Transverse colon (tissue), 4 donors: ENCODE measurements at regions not wholly inside any gene's neighbourhood (a gene's known extent, or its start where the extent isn't known, plus 50 kb on each side); places are given as distances from the start of the nearest gene placed in this dataset.

Source experiments
- DNase-seq: peaks from one replicate; pipeline ENCODE4 v3.0.0-alpha.2; 2019
- H3K27ac ChIP-seq, 4 donors: fragments of 200-600 bp; sonication (generic); 2 replicates each; pipeline ENCODE4 v1.5.1; 2016 to 2018; ENCODE audit warnings: inconsistent platforms in 4 of 4
- H3K27me3 ChIP-seq: fragments of 200-600 bp; sonication (generic); 2 replicates; pipeline ENCODE4 v1.5.1; 2017; ENCODE audit warnings: inconsistent platforms
- H3K36me3 ChIP-seq, 4 donors: fragments of 200-600 bp; sonication (generic); 2 replicates each; pipeline ENCODE4 v1.5.1; 2017 to 2019; ENCODE audit warnings: inconsistent platforms in 4 of 4
- H3K4me1 ChIP-seq, 4 donors: fragments of 200-600 bp; sonication (generic); 2 replicates each; pipeline ENCODE4 v1.5.1; 2017 to 2020; ENCODE audit warnings: inconsistent platforms in 4 of 4
- H3K4me3 ChIP-seq, 4 donors: fragments of 200-600 bp; sonication (generic); 1 replicate in 1 of 4; 2 replicates in 3 of 4; pipeline versions ENCODE4 v1.5.1 to v1.6.1; 2017 to 2019; ENCODE audit warnings: inconsistent platforms in 4 of 4
- H3K9me3 ChIP-seq, 2 donors: fragments of 200-600 bp; sonication (generic); 2 replicates each; pipeline ENCODE4 v1.5.1; 2017 to 2019; ENCODE audit warnings: inconsistent platforms in 2 of 2
- CTCF ChIP-seq, 5 experiments: fragments of 200-600 bp in 3 of 5; fragments of 450-650 bp in 2 of 5; sonication (generic) in 3 of 5; IDR thresholded peaks; 1 replicate in 2 of 5; 2 replicates in 3 of 5; pipeline ENCODE4 v1.5.1; 2016 to 2017; ENCODE audit warnings: antibody characterized with exemption in 5 of 5, inconsistent platforms in 3 of 5, mild to moderate bottlenecking in 2 of 5, moderate library complexity in 1 of 5
- EP300 ChIP-seq: sonication (generic); formaldehyde crosslinking; IDR thresholded peaks from one replicate; pipeline ENCODE4 v1.6.1; 2017; ENCODE audit warnings: antibody characterized with exemption, low read depth
- POLR2A ChIP-seq: fragments of 450-650 bp; IDR thresholded peaks from one replicate; pipeline ENCODE4 v1.6.1; 2016; ENCODE audit warnings: antibody characterized with exemption, mild to moderate bottlenecking, moderate library complexity
- POLR2AphosphoS5 ChIP-seq, 3 donors: sonication (generic); formaldehyde crosslinking; IDR thresholded peaks; one replicate each; pipeline ENCODE4 v1.6.1; 2016; ENCODE audit warnings: antibody characterized with exemption in 3 of 3
- WGBS, 2 donors: methylation state at CpG; one replicate each; pipeline ENCODE4 v1.1.5; 2018; ENCODE audit warnings: low coverage in 1 of 2; 5-methylcytosine and 5-hydroxymethylcytosine counted together
- in situ Hi-C, 4 donors: fragments of 200-750 bp; cut with MboI; loops; one replicate each; pipeline versions ENCODE4 v1.15.0 to v1.15.1; 2017; ENCODE audit warnings: low sequenced_read_pairs in 3 of 4, low pct_ligation_motif_present in 1 of 4, low pct_unique_long_range_greater_than_20kb in 1 of 4
- intact Hi-C: fragments of 100-400 bp; cut with DNase I; formaldehyde crosslinking; loops from one replicate; pipeline ENCODE4 v1.15.1; 2023; ENCODE audit warnings: low total_unique reads

GRCh38 chr10:123521076-123521475 lies 145.1 kb upstream of the GPR26 start:
- in situ Hi-C loops = no loop called here
- H3K4me1 ChIP-seq = no peaks in the 10 kb centered on the region
- no peak overlapping the region for H3K27ac ChIP-seq
- no peak for DNase-seq
- no peaks in the 10 kb centered on the region for H3K27me3 ChIP-seq
- 94 to 97% methylated on average over 3 of the region's 3 CpGs for WGBS, 2 donors
- intact Hi-C loops = no loop called here
- H3K36me3 ChIP-seq = no peaks in the 10 kb centered on the region
- H3K4me3 ChIP-seq = no peak overlapping the region
- no peaks in the 10 kb centered on the region for H3K9me3 ChIP-seq
- no peak for TF ChIP-seq EP300
- TF ChIP-seq POLR2A = no peak

- Histone ChIP-seq H3K4me1 (no peaks in the 10 kb centered on the region), H3K9me3 (no peaks in the 10 kb centered on the region), H3K27me3 (no peaks in the 10 kb centered on the region), H3K4me3 (no peak overlapping the region), H3K27ac (no peak overlapping the region), H3K36me3 (no peaks in the 10 kb centered on the region)
- DNase-seq = no peak
- in situ Hi-C loops (no loop called here), intact Hi-C loops (no loop called here)
- TF ChIP-seq POLR2AphosphoS5 (IDR thresholded peaks at IDR 0.05) (no peak), POLR2A (no peak)
- 75% methylated on average over 6 of the region's 6 CpGs; no CpG with 5 or more reads in 1 of the 2 donors for WGBS, 2 donors
Measured at GRCh38 chr10:123521556-123521955, 144.6 kb upstream of the GPR26 start.

GRCh38 chr10:123522702-123523312 lies 143.3 kb upstream of the GPR26 start:
- intact Hi-C loops (no loop called here), in situ Hi-C loops (no loop called here)
- H3K27me3 ChIP-seq = no peaks in the 10 kb centered on the region

GRCh38 chr10:123523833-123524232 lies 142.3 kb upstream of the GPR26 start:
- in situ Hi-C loops = no loop called here
- Histone ChIP-seq H3K4me3 (no peak overlapping the region), H3K27ac (no peak overlapping the region), H3K4me1 (no peaks in the 10 kb centered on the region), H3K27me3 (no peaks in the 10 kb centered on the region), H3K9me3 (no peaks in the 10 kb centered on the region), H3K36me3 (no peaks in the 10 kb centered on the region)
- intact Hi-C loops = no loop called here
- no peak for DNase-seq
- WGBS, 2 donors = 75 to 88% methylated on average over 3 of the region's 3 CpGs
- TF ChIP-seq POLR2A = no peak
- TF ChIP-seq CTCF (IDR thresholded peaks at IDR 0.05) = no peak

More at GRCh38 chr10:123522702-123523312, 143.3 kb upstream of the GPR26 start:
- Histone ChIP-seq H3K9me3 (no peaks in the 10 kb centered on the region), H3K27ac (no peak overlapping the region), H3K4me3 (no peak overlapping the region), H3K36me3 (no peaks in the 10 kb centered on the region), H3K4me1 (no peaks in the 10 kb centered on the region)
- WGBS, 2 donors = 40 to 77% methylated on average over 1 to 10 of the region's 10 CpGs
- DNase-seq = peak; percentile 33
- no peak for TF ChIP-seq CTCF (IDR thresholded peaks at IDR 0.05)
- TF ChIP-seq POLR2A = no peak
- TF ChIP-seq POLR2AphosphoS5 (IDR thresholded peaks at IDR 0.05) = no peak
- TF ChIP-seq EP300 = no peak

GRCh38 chr10:123526356-123527064 lies 139.6 kb upstream of the GPR26 start:
- Histone ChIP-seq H3K36me3 (no peaks in the 10 kb centered on the region), H3K27me3 (peaks cover 5% of the 10 kb centered on the region), H3K4me1 (no peaks in the 10 kb centered on the region), H3K4me3 (no peak overlapping the region), H3K27ac (no peak overlapping the region), H3K9me3 (no peaks in the 10 kb centered on the region)
- in situ Hi-C loops = no loop called here
- DNase-seq = no peak
- intact Hi-C loops = no loop called here
- TF ChIP-seq EP300 = no peak
- no peak for TF ChIP-seq CTCF (IDR thresholded peaks at IDR 0.05)
- 79 to 84% methylated on average over 3 to 7 of the region's 7 CpGs for WGBS, 2 donors
